ENCODE measurements at regions not wholly inside any gene's neighbourhood (a gene's known extent, or its start where the extent isn't known, plus 50 kb on each side); places are given as distances from the start of the nearest gene placed in this dataset.

DNA sequence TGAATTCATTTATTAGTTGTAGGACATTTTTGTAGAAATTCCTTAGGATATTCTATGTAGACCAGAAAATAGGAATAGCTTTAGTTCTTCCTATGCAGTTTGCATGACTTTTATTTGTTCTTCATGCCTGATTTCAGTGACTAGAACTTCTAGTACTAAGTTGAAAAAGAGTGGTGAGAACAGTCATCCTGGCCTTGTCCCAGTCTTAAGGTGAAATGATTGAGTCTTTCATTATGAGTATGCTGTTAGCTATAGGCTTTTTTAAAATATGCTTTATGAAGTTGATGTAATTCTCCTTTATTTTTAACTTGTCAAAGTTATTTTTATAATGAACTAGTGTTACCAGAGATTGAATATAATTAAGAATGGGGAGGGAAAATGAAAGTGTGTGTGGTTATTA is 690.1 kb upstream of the KLHL1 start:
- no peak for DNase-seq
- Histone ChIP-seq H3K27ac (no peak overlapping the region), H3K4me3 (no peak overlapping the region), H3K4me1 (ENCODE audit: insufficient read depth) (no peaks in the 10 kb centered on the region), H3K36me3 (no peaks in the 10 kb centered on the region), H3K9me3 (no peaks in the 10 kb centered on the region), H3K27me3 (no peaks in the 10 kb centered on the region)
- no peak for TF ChIP-seq POLR2A (IDR thresholded peaks at IDR 0.05)
- intact Hi-C loops (cut with DNase I), result no loop called here

DNA sequence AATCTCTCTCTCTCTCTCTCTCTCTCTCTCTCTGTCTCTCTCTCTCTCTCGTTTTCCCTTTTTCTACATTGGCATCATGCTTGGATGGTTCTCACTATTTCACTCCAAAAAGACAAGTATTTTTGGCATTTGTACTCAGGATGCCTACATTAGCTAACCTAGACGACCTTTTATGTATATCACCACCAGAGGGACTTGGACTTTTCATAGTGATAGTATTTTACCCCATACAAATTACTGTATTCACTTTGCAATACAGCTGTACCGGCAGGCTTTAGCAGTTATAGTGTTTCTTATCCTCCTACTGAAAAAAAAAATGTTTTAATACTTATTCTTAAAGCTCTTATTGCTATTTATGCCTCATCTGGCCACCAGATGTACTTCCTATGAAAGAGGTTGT is 687.2 kb upstream of the KLHL1 start:
- Histone ChIP-seq H3K27ac (no peak overlapping the region), H3K36me3 (no peaks in the 10 kb centered on the region), H3K4me3 (no peak overlapping the region), H3K9me3 (no peaks in the 10 kb centered on the region), H3K27me3 (no peaks in the 10 kb centered on the region), H3K4me1 (ENCODE audit: insufficient read depth) (no peaks in the 10 kb centered on the region)
- WGBS, 3 donors, result 35 to 41% (median 38%) methylated on average over 3 of the region's 3 CpGs
- intact Hi-C loops (cut with DNase I), result no loop called here
- TF ChIP-seq EP300 (IDR thresholded peaks at IDR 0.05) (no peak), POLR2A (IDR thresholded peaks at IDR 0.05) (no peak)
- TF ChIP-seq, protein P1, sequence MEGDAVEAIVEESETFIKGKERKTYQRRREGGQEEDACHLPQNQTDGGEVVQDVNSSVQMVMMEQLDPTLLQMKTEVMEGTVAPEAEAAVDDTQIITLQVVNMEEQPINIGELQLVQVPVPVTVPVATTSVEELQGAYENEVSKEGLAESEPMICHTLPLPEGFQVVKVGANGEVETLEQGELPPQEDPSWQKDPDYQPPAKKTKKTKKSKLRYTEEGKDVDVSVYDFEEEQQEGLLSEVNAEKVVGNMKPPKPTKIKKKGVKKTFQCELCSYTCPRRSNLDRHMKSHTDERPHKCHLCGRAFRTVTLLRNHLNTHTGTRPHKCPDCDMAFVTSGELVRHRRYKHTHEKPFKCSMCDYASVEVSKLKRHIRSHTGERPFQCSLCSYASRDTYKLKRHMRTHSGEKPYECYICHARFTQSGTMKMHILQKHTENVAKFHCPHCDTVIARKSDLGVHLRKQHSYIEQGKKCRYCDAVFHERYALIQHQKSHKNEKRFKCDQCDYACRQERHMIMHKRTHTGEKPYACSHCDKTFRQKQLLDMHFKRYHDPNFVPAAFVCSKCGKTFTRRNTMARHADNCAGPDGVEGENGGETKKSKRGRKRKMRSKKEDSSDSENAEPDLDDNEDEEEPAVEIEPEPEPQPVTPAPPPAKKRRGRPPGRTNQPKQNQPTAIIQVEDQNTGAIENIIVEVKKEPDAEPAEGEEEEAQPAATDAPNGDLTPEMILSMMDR (IDR thresholded peaks at IDR 0.05), result no peak
- DNase-seq, result no peak

DNA sequence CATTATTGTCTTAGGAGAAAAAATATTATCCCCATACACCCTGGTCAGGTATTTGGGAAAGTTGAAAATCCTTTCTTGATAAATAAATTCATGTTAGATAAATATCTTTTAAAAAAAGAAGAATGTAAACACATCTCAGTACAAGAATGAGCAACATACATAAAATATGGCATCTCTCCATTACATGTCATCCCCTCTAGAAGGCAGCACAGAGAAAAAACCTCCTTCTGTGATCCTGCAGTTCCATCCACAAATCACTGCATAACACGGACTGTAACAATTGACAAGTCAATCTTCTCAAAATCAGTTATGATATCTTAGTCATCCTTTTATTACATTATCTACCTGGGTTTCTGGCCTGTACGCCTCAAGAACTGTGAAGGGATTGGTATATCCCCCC is 683.9 kb upstream of the KLHL1 start:
- no peak overlapping the region for H3K4me3 ChIP-seq
- no peak for TF ChIP-seq EP300 (IDR thresholded peaks at IDR 0.05)
- no peak for TF ChIP-seq POLR2A (IDR thresholded peaks at IDR 0.05)
- TF ChIP-seq, protein P1 (IDR thresholded peaks at IDR 0.05), result no peak
- WGBS, 3 donors, result 85 to 93% (median 91%) methylated on average over 2 of the region's 2 CpGs
- no peak for DNase-seq
- H3K27me3 ChIP-seq, result no peaks in the 10 kb centered on the region
- intact Hi-C loops (cut with DNase I), result no loop called here
- H3K4me1 ChIP-seq (ENCODE audit: insufficient read depth), result no peaks in the 10 kb centered on the region
- no peaks in the 10 kb centered on the region for H3K36me3 ChIP-seq
- no peaks in the 10 kb centered on the region for H3K9me3 ChIP-seq
- no peak overlapping the region for H3K27ac ChIP-seq

DNA sequence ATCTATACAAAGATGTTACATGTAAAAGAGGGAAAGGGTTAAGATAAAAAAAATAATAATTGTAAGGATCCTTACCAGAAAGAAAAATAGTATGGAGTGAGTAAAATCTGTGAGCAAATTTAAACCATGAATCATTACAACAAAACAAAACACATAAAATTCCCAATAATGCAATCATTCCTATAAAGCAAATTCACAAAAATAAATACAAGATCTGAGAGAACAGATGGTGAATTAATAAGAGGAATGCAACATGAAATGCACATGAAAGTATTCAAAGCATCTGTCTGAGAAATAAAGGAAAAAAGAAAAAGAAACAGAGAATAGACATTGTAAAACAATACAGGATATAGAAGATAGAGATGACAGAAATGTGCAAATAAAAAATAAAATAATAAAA is 681.5 kb upstream of the KLHL1 start:
- Histone ChIP-seq H3K27ac (no peak overlapping the region), H3K9me3 (no peaks in the 10 kb centered on the region), H3K27me3 (no peaks in the 10 kb centered on the region), H3K4me3 (no peak overlapping the region), H3K4me1 (ENCODE audit: insufficient read depth) (no peaks in the 10 kb centered on the region), H3K36me3 (no peaks in the 10 kb centered on the region)
- no peak for DNase-seq
- TF ChIP-seq EP300 (IDR thresholded peaks at IDR 0.05) (no peak), POLR2A (IDR thresholded peaks at IDR 0.05) (no peak)
- TF ChIP-seq, protein P1 (IDR thresholded peaks at IDR 0.05), result no peak
- intact Hi-C loops (cut with DNase I), result no loop called here

DNA sequence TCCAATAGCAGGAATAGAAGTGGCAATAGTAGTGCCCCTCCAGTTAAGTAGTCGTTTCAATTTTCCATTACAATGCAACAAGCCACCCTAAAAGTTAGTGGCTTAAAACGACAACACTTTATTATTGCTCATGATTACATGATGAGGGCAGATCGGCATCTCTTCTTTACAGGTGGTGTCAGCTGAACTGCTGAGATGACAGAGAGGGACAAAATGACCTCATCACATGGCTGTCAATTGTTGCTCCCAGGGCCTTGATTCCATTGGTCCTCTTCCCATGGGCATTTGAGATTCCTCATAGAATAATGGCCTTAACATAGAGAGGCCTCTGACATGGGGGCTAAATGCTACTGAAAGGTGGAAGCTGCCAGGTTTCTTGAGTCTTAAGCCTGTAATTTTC is 679.8 kb upstream of the KLHL1 start:
- DNase-seq, result no peak
- no peak overlapping the region for H3K4me3 ChIP-seq
- H3K27me3 ChIP-seq, result no peaks in the 10 kb centered on the region
- WGBS, 3 donors, result 69 to 76% (median 76%) methylated on average over 3 of the region's 3 CpGs
- intact Hi-C loops (cut with DNase I), result no loop called here
- H3K4me1 ChIP-seq (ENCODE audit: insufficient read depth), result no peaks in the 10 kb centered on the region
- no peaks in the 10 kb centered on the region for H3K9me3 ChIP-seq
- no peak overlapping the region for H3K27ac ChIP-seq
- H3K36me3 ChIP-seq, result no peaks in the 10 kb centered on the region
- TF ChIP-seq POLR2A (IDR thresholded peaks at IDR 0.05) (no peak), EP300 (IDR thresholded peaks at IDR 0.05) (no peak)
- TF ChIP-seq, protein P1 (IDR thresholded peaks at IDR 0.05), result no peak

Measured in ovary (tissue), 7 donors.